ENCODE measurements at regions not wholly inside any gene's neighbourhood (a gene's known extent, or its start where the extent isn't known, plus 50 kb on each side); places are given as distances from the start of the nearest gene placed in this dataset.

DNA sequence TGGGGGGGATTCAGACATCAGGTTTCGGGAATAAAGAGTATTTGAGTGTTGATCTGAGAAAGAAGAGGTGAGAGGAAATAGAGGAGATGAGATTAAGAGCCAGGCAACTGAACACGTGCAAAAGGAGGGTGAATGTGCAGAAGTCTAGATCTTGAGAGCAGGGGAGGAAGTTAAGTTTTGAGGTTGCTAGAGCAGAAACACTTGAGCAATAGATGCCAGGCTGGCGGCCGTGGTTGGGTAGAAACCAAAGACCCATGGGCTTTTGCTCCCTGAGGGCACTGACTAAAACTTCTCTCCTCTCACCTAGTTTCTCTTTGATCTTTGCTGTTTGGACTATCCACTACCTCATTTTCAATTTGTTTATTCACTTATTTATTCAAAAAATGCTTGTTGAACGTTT, 116.0 kb downstream of the CDC42EP3 start:
- no peaks in the 10 kb centered on the region for H3K36me3 Mint-ChIP-seq (ENCODE audit: low read depth)
- ATAC-seq (peak; percentile 64), DNase-seq (peak; percentile 41)
- ChIA-PET CTCF (no interaction called here), POLR2A (no interaction called here)
- peaks cover 18% of the 10 kb centered on the region for H3K4me1 Mint-ChIP-seq (ENCODE audit: low read depth)
- H3K9me3 Mint-ChIP-seq = no peaks in the 10 kb centered on the region
- intact Hi-C loops (cut with micrococcal nuclease) = no loop called here
- no peak overlapping the region for H3K4me3 Mint-ChIP-seq
- no peak overlapping the region for H3K27ac Mint-ChIP-seq
- TF ChIP-seq, protein P1, sequence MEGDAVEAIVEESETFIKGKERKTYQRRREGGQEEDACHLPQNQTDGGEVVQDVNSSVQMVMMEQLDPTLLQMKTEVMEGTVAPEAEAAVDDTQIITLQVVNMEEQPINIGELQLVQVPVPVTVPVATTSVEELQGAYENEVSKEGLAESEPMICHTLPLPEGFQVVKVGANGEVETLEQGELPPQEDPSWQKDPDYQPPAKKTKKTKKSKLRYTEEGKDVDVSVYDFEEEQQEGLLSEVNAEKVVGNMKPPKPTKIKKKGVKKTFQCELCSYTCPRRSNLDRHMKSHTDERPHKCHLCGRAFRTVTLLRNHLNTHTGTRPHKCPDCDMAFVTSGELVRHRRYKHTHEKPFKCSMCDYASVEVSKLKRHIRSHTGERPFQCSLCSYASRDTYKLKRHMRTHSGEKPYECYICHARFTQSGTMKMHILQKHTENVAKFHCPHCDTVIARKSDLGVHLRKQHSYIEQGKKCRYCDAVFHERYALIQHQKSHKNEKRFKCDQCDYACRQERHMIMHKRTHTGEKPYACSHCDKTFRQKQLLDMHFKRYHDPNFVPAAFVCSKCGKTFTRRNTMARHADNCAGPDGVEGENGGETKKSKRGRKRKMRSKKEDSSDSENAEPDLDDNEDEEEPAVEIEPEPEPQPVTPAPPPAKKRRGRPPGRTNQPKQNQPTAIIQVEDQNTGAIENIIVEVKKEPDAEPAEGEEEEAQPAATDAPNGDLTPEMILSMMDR (IDR thresholded peaks at IDR 0.05) = no peak
- H3K27me3 Mint-ChIP-seq = no peaks in the 10 kb centered on the region

DNA sequence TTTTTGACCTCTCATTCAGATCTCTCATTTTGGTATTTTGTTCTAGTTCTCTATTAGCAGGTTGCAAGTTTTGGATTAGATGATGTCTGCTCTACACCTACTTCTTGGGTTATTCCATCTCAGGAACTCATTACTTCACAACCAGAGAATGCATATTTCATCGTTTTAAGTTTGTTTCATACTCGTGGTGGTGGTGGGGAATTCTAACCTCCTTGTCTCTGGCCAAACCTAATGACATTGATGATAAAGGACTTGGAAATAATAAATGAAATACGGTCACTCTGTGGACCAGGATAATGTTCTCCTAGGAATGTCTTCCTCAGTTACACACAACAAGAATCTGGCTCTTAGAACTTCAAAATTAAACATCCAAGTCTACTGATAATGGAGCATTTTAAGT, 115.2 kb downstream of the CDC42EP3 start:
- TF ChIP-seq, protein P1 (IDR thresholded peaks at IDR 0.05) = no peak
- Mint-ChIP-seq H3K27ac (no peak overlapping the region), H3K36me3 (ENCODE audit: low read depth) (no peaks in the 10 kb centered on the region), H3K4me1 (ENCODE audit: low read depth) (peaks cover 24% of the 10 kb centered on the region), H3K27me3 (no peaks in the 10 kb centered on the region), H3K4me3 (no peak overlapping the region), H3K9me3 (no peaks in the 10 kb centered on the region)
- ATAC-seq = no peak
- ChIA-PET POLR2A (no interaction called here), CTCF (no interaction called here)
- DNase-seq = no peak
- intact Hi-C loops (cut with micrococcal nuclease) = no loop called here

DNA sequence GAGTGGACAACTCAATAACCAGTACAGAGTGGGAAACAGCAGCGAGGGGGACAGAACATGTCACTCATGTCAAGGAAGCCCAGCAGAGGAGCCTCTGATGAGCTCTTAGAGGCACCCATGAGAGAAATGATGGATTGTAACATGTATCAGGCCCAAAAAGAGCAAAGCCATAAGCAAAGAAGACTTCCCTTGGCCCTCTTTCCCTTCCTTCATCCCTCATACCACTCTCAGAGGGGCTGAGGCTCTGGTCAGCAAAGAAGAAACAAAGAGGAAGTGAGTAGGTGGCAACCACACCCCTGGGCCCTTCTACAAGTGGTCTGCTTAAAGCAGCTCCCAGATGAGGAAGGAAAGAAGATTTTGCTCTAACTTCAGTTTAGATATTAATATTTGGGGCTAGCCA, 112.8 kb downstream of the CDC42EP3 start:
- POLR2A ChIA-PET = interaction anchor here (0.8 to 1.3 kb wide), 2 partner anchors 13 to 66 kb away, joined by 3 read pairs; no protein-coding TSS in a partner anchor
- TF ChIP-seq, protein P1 (IDR thresholded peaks at IDR 0.05) = no peak
- peaks cover 33% of the 10 kb centered on the region for H3K4me1 Mint-ChIP-seq (ENCODE audit: low read depth)

DNA sequence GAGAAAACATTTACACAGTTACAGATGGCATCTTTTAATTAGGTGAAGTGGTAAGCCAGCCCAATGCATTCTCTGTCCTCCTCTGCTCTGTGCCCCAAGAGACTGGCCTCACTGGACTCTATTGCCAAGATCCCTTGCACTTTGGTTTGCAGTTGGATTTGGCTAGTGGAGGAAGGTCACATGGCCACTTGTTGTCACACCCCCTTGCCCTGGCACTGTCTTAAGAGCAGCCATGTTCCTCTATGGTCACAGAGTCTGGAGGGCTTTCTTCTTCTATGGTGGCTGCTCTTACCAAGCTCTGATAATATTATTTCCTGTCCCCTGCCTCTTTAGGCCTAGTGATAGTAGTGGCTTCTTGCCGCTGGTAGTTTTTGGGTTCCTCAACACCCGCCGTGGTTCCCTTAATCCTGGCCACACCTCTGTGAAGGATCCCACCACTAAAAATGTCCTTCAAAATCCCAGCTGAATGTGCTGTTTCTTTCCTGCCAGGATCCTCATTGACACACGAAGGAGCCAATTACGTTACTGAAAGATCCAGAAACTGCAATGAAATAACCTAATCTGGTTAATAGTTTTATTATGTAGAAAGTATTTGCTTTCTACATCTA, 111.1 kb downstream of the CDC42EP3 start:
- no peak for DNase-seq
- H3K4me1 Mint-ChIP-seq (ENCODE audit: low read depth) = peaks cover 34% of the 10 kb centered on the region
- H3K4me3 Mint-ChIP-seq = no peak overlapping the region
- no peak overlapping the region for H3K27ac Mint-ChIP-seq
- no peaks in the 10 kb centered on the region for H3K27me3 Mint-ChIP-seq
- TF ChIP-seq, protein P1 (IDR thresholded peaks at IDR 0.05) = no peak
- H3K36me3 Mint-ChIP-seq (ENCODE audit: low read depth) = no peaks in the 10 kb centered on the region
- ATAC-seq = no peak
- CTCF ChIA-PET = interaction anchor here (1.1 to 2.1 kb wide), 4 partner anchors 9 to 317 kb away, joined by 3 to 5 read pairs (median 4); no protein-coding TSS in a partner anchor
- no peaks in the 10 kb centered on the region for H3K9me3 Mint-ChIP-seq
- POLR2A ChIA-PET = interaction anchor here (1.3 kb wide), 1 partner anchor 63 kb away, joined by 3 read pairs; no protein-coding TSS in a partner anchor
- intact Hi-C loops (cut with micrococcal nuclease) = no loop called here

More for the DNA sequence above, 112.8 kb downstream of the CDC42EP3 start:
- H3K27me3 Mint-ChIP-seq = no peaks in the 10 kb centered on the region
- intact Hi-C loops (cut with micrococcal nuclease) = no loop called here
- CTCF ChIA-PET = interaction anchor here (0.7 to 1.2 kb wide), 3 partner anchors 15 to 319 kb away, joined by 3 read pairs; no protein-coding TSS in a partner anchor
- H3K9me3 Mint-ChIP-seq = no peaks in the 10 kb centered on the region
- ATAC-seq (no peak), DNase-seq (no peak)
- no peak overlapping the region for H3K27ac Mint-ChIP-seq
- no peak overlapping the region for H3K4me3 Mint-ChIP-seq
- no peaks in the 10 kb centered on the region for H3K36me3 Mint-ChIP-seq (ENCODE audit: low read depth)

DNA sequence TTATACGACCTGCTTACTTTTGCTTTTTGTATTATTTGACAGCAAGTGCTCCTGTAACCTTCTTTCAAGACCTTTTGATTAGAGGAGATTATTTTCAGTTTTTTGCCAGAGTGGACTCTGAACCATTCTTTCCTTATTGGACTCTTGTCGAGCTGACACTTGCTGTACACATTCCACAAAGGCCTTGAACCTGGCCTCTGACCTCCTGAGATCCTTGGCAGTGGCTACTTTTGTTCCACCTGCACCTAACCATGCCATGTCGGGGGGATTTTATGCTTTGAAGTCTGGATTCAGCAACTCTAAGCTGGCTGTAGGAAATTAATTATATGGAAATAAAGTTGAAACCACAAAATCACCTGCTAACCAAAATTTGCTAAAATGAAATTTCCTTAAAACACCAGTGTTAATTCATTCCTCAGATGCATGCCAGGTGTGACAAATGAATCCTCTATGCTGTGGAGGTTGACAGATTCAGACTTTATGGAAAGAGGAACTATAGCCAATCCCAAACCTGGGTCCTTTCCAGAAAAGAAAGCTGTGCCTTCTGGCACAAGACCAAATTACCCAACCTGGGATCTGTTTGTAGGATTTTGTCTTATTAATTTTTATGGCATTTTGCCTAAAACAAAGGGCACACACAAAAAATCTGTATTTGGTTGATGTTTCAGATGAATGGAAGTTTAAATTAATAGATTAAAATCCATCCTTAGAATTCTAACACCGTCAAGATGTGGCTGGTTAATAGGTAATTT, 110.4 kb downstream of the CDC42EP3 start:
- DNase-seq (no peak), ATAC-seq (no peak)
- intact Hi-C loops (cut with micrococcal nuclease) = no loop called here
- POLR2A ChIA-PET = interaction anchor here (1.3 kb wide), 1 partner anchor 63 kb away, joined by 3 read pairs; no protein-coding TSS in a partner anchor
- Mint-ChIP-seq H3K4me3 (no peak overlapping the region), H3K9me3 (no peaks in the 10 kb centered on the region), H3K27me3 (no peaks in the 10 kb centered on the region), H3K36me3 (ENCODE audit: low read depth) (no peaks in the 10 kb centered on the region), H3K27ac (peak overlapping the region; percentile 57), H3K4me1 (ENCODE audit: low read depth) (peaks cover 34% of the 10 kb centered on the region)
- TF ChIP-seq, protein P1 (IDR thresholded peaks at IDR 0.05) = no peak
- CTCF ChIA-PET = interaction anchor here (1.3 to 2.1 kb wide), 3 partner anchors 10 to 316 kb away, joined by 3 to 5 read pairs (median 4); no protein-coding TSS in a partner anchor
